Dedifferentiated amniotic fluid mesenchymal stem cell (primary cell): ENCODE measurements at regions not wholly inside any gene's neighbourhood (a gene's known extent, or its start where the extent isn't known, plus 50 kb on each side); places are given as distances from the start of the nearest gene placed in this dataset.
"Not testable (repeated sequence)": the region's sequence is repeated elsewhere in the genome, so short reads cannot be mapped to it uniquely, and the experiment has no call there.

Experiments used
- DNase-seq: peaks from one replicate; pipeline ENCODE4 v3.0.0-alpha.2; 2016; ENCODE audit errors: extremely low spot score

DNA sequence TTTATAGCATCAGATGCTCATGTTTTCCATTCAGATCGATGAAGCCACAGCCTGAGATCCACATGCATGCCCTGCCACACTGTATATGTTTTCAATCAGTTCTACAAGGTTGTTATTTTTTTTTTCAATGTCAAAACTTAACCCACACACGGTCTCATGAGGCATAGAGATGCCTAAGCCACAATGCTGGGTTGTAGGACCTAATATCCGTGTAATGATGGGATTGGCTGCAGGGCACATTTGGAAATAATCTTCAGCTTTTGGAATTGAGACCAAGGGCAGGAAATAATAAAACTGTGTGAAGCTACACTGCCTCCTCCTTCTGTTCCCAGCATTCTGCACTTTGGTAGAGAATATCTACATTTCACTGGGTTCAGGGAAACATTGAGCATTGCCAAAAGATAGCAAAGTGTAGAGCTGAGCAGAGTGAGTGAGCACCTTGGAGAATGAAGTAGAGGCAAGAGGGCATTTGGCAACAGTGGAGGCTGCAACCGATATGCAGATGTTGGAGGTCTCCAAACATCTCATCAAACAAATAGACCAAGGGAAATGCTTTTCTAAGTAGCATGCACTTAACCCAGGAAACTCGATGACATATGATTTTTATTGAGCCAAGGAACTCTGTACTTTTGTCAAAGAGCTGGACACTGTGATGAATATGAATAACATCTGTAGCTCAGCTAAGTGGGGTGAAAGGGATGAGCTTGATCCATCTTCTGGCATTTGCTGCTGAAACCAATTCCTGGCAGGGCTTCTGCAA is 176.7 kb downstream of the LYPLAL1 start:
- no peak for DNase-seq

DNA sequence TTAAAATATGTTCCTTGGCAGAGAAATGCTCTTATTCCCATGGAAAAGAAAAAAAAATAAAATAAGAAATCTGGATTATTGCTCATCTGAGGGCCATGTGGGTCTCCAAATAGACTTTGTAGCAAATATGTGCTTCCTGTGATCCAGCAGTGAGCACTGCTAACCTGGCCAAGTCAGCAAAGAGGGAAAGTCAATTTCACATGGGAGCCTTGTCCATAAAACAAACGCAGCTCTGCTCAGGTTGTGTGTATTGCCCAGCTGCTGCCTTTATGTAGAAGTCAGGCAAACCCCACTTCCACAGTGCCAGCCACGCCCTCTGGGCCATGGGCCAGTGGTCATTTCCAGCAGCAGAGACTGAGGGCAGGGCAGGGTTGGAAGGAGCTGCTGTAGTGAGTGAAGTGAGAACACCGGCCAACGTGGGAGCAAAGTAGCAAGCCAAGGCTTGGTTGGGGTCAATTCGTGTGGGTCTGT is 174.3 kb downstream of the LYPLAL1 start:
- no peak for DNase-seq

DNA sequence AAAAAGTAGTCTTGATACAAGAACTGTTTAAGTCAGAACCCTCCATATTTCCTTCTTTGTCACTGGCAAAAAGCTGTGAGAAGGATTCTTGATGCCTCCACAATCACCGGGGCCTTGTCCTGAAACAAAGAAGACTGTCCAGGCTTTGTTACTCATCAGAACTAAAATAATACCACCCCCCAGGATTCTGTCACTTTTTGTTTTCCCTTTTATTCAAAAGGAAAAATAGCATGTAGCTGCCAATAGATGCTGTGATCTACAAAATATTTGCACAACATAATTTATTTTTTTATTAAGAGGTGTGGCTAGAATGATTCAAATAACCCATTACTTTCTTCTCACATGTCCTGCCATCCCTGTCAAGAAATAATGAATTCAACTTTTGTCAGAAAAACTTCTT is 173.7 kb downstream of the LYPLAL1 start:
- no peak for DNase-seq

DNA sequence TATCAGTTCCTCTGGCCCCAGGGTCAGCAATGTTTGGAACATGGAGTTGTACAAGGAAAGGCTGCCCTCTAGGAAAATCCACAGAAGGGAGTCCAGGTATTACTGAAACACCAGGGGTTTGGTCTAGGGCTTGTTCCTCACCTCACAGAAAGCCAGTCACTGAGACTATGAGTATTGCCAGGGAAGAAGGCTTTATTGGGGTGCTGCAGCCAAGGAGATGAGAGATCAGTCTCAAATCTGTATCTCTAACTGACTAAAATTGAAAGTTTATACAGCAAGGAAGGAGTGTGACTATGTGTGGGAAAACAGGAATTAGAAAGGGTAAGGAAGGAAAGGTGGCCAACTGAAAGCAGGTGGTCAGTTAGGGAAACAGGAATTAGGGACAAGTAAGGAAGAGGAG is 172.3 kb downstream of the LYPLAL1 start:
- DNase-seq: no peak

DNA sequence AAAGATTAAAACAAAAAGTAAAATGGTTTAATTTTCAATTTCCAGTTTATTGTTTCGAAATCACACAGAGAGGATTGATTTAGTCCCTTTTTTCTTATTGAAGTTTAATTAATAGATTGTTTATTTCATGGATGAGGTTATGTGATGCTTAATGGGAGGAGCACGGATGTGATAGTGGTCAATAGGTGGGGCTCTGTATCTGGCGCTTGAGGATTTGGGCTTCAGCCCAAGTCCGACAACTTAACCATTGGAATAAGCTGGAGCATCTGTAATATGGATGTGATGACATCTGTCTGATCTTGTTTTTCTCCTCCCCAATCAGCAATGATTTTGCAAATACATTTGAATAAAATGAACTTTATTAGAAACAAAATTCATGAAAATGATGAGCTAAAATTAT is 169.2 kb downstream of the LYPLAL1 start:
- DNase-seq: no peak

DNA sequence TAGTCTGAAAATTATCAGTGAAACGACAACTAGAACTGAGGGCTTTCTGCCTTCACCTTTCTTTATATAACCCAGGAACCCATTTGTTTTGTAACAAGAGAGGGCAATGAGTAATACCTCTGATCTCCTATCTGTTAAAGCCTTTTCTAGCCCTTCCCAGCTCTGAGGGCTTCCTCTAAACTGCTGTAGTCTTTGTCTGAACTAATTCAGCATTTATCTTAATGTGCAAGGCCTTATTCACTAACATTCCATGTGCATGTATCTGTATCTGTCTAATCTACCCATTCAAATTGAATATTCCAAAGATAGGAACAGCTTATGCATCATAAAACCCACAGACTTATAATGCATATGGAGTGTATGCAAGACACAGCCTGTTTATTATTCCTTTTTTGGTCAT is 167.1 kb downstream of the LYPLAL1 start:
- peak; percentile 22 for DNase-seq

DNA sequence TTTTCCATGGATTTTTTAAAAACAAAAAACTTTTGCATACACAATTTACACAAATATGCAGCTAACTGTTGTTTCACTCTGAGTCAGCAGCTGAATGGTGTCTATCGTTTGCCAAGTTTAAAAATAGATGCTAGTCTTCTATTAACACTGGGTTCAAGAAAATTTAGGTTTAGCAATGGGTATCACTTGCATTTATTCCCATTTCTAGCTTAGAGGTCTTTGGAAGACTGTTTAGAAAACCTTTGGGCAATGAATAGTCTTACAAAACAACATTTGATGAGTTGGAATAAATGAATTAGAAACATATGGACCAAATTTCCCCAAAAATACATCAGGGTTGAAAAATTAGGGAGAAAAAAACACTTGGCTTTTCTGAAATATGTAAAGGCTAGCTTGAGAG is 165.8 kb downstream of the LYPLAL1 start:
- peak; percentile 41 for DNase-seq

- DNase-seq: no peak
Observed at GRCh38 chr1:219337588-219337987, 163.9 kb downstream of the LYPLAL1 start.

DNA sequence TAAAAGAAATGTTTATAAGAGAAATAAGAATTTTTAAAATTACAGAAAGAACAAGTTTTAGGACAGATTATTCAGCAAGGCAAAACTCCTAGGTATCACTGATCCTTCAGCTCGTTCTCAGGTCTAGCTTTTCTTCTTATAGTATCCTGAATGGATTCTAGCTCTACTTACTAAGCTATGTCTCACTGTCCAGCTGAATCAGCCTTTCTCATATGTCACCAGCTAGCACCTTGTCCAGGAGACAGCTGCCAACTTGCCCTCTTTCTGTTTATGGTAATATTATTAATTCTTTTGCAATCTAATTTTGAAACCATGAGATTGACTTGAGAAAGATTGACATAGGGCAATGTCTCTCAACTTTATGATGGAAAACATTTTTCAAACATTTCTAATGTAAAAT is 159.9 kb downstream of the LYPLAL1 start:
- DNase-seq: no peak

GRCh38 chr1:219331424-219331823 is 157.7 kb downstream of the LYPLAL1 start:
- DNase-seq: no peak

DNA sequence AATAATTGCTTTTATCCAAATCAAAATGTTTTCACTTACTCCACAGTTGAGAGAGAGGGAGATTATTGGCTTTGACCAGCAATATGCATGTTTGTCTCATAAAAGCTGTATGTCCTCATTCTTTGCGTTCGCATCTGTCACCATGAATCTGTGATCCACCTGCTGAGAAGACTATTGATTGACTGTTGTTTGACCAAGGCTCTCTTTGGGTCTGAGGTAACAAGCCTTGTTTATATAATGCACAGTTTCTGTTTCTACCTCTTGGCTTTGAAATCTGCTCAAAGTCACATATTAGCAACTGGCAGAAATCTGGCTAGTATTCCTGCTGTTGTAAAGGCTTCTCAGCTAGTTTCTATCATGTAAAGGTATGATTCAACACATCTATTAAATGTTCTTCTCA is 157.0 kb downstream of the LYPLAL1 start:
- no peak for DNase-seq

DNA sequence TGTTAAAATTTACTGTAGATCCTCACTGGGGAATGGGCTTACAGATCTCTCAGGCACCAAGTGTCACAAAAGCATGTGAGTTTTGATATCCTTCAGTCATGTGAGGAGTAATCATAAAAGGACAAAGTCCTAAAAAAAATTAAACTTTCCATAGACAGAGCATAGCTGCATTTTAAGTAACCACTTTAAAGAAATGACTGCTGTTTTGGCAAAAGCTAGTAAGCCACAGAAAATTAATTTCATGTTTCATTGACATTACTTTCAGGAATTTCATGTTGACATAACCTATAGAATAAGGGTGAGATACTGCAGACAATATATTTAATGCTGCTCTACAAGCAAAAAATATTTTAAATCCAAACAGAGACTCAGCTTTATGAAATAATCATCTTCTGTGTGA is 156.3 kb downstream of the LYPLAL1 start:
- no peak for DNase-seq

- peak; percentile 34 for DNase-seq
Observed at GRCh38 chr1:219329578-219329977, 155.9 kb downstream of the LYPLAL1 start.

DNA sequence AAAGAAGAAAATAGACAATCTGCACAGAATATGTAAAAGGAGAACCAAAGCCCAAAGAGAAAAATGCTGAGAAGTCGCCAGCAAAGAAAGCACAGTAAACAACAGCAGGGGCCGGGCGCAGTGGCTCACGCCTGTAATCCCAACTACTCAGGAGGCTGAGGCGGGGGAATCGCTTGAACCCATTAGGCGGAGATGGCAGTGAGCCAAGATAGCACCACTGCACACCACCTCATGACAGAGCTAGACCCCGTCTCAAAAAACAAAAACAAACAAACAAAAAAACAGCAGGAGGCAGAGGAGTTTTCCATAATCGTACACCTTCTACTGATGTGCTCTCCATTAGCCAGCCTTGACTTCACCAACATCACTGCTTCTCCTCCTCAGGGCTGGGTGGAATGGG is 153.2 kb downstream of the LYPLAL1 start:
- no peak for DNase-seq

GRCh38 chr1:219325368-219325742 is 151.7 kb downstream of the LYPLAL1 start:
- DNase-seq: no peak

- peak; percentile 84 for DNase-seq
Observed at GRCh38 chr1:219324629-219325367, 151.1 kb downstream of the LYPLAL1 start.

DNA sequence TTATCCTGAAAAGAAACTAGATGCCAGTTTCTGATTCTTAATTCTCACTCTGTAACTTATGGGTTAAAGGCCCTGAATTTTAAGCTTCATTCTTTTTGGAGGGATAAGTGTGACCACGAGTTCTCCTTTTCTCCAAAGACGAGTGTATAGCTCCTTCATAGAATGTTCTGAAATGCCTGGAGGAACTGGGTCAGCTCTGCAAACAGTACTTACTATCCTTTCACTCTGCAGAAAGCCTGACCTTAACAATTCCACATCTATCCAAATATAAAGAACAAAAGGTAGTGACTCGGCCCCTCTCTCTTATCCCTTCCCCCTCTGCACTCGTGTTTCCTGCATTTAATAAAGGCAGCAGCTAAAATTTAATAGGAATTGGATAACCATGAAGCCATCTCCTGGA is 150.5 kb downstream of the LYPLAL1 start:
- no peak for DNase-seq

GRCh38 chr1:219323426-219323825 is 149.7 kb downstream of the LYPLAL1 start:
- DNase-seq: no peak

DNA sequence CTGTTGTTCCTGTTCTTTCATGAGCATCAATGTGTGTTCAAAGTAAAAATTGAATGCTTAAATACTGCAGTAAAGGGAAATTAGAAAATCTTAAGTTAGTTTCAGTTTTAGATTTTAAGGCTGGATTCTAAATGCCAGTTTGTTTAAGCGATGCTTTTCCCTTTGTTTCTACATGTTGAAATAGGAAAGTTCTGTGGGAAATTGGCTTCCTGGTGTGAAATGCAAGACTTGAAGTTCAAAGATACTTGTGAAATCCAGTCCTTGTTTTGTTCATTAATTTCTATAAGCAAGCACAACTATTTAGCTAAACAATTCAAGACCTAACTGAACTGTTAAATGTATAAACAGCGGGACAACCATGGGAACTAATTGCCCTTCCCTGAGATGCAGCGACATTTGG is 149.1 kb downstream of the LYPLAL1 start:
- DNase-seq: no peak

GRCh38 chr1:219320563-219320962 is 146.9 kb downstream of the LYPLAL1 start:
- not testable (repeated sequence) for DNase-seq

DNA sequence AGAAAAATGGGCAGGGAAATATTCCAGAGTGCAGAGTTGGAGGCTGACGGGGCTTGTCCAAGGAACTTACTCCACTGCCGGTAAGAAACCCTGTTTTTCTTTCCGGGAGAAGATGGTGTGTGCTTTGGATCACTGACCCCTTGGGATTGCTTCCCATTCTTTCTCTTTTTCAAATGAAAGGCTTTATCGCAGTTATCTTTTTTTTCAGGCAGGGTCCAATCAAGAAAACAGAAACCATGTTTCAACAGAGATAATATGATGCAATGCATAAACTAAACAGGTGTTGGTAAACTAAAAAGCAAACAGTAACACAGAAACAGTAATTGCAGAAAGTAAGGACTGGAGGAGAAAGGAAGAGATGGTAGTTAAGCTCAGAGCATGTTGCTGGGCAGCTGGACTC is 145.1 kb downstream of the LYPLAL1 start:
- no peak for DNase-seq

GRCh38 chr1:219317762-219318353 is 144.2 kb downstream of the LYPLAL1 start:
- no peak for DNase-seq

DNA sequence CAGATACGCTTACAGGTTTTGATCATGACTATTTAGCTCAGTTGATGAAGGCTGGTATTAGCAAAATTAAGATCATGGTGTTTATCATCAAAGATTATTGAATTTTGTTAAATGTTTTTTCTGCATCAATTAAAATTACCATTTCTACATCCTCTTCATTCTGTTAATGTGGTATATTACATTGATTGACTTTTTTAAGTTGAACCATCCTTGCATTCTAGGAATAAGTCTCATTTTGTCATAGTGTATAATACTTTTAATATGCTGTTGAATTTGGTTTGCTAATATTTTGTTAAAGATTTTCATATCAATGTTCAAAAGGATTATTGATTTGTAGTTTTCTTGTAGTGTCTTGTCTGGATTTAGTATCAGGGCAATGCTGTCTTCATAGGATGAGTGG is 142.4 kb downstream of the LYPLAL1 start:
- DNase-seq: no peak
